Dendritic cell treated with granulocyte-macrophage colony-stimulating factor and Interleukin-4, amounts not matched to agents 40 ng/mL and 50 ng/mL, for 4 days (primary cell): ENCODE measurements at regions not wholly inside any gene's neighbourhood (a gene's known extent, or its start where the extent isn't known, plus 50 kb on each side); places are given as distances from the start of the nearest gene placed in this dataset.

ENCODE experiments used
- H3K27ac Mint-ChIP-seq: one replicate; pipeline ENCODE4 v1.8.0; 2022; ENCODE audit warnings: mild to moderate bottlenecking, mixed read lengths
- H3K27me3 Mint-ChIP-seq: one replicate; pipeline ENCODE4 v1.8.0; 2022; ENCODE audit warnings: mild to moderate bottlenecking, mixed read lengths
- H3K36me3 Mint-ChIP-seq: one replicate; pipeline ENCODE4 v1.8.0; 2022; ENCODE audit warnings: low read depth, mixed read lengths
- H3K4me1 Mint-ChIP-seq: one replicate; pipeline ENCODE4 v1.8.0; 2022; ENCODE audit warnings: low read depth, mixed read lengths
- H3K4me3 Mint-ChIP-seq: one replicate; pipeline ENCODE4 v1.8.0; 2022; ENCODE audit warnings: mild to moderate bottlenecking, moderate library complexity, mixed read lengths
- H3K9me3 Mint-ChIP-seq: one replicate; pipeline ENCODE4 v1.8.0; 2022; ENCODE audit warnings: mixed read lengths
- intact Hi-C: fragments of 100-400 bp; cut with micrococcal nuclease; formaldehyde crosslinking; loops from one replicate; pipeline ENCODE4 v1.15.0; 2022

DNA sequence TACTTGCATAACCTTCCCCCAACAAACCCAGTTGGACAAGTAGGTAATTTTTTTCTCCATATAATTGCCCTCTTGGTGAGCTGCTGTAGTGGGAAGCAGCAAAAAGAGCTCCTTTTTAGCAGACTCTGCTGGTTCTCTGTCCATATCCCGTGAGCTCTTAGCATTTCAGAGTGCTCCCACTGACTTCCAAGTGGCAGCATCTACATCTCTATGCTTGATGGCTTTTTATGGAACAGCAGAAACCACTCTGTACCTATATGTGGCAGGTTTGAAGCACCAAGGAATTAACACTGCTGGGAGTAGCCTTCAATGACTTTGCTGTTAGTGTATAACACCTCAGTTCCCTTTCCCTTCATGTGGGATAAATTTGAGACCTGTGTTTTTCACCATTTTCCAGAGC, 168.4 kb upstream of the NHS start:
- Mint-ChIP-seq H3K4me3 (no peak overlapping the region), H3K9me3 (peaks cover 11% of the 10 kb centered on the region), H3K27me3 (no peaks in the 10 kb centered on the region), H3K36me3 (no peaks in the 10 kb centered on the region), H3K27ac (no peak overlapping the region), H3K4me1 (peaks cover 8% of the 10 kb centered on the region)
- intact Hi-C loops: no loop called here

DNA sequence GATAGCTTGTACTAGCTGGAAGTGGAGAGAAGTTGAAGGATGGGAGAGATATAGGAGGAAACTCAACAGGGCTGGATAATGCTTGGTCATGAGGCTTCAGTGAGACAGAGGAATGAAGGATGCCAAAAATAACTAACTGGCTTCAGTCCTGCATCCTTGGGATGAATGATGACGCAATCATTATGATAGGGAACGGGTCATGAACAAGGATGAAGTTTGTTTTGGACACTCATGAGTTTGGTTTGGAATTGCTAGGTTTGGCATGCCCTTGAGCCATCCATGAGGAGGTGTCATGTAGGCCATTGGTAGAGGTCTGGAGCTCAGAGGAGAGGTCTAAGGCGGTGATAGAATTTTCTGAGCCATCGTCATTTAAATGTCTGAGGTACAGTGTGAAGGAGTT, 160.0 kb upstream of the NHS start:
- Mint-ChIP-seq H3K27ac (no peak overlapping the region), H3K27me3 (peaks cover 3% of the 10 kb centered on the region)

GRCh38 chrX:17226736-17227135, 148.3 kb upstream of the NHS start:
- H3K27ac Mint-ChIP-seq: no peak overlapping the region
- H3K27me3 Mint-ChIP-seq: peaks cover 2% of the 10 kb centered on the region
- H3K9me3 Mint-ChIP-seq: no peaks in the 10 kb centered on the region
- H3K36me3 Mint-ChIP-seq: no peaks in the 10 kb centered on the region
- H3K4me3 Mint-ChIP-seq: no peak overlapping the region
- intact Hi-C loops: no loop called here
- H3K4me1 Mint-ChIP-seq: no peaks in the 10 kb centered on the region

More for the DNA sequence above, 160.0 kb upstream of the NHS start:
- H3K4me3 Mint-ChIP-seq: no peak overlapping the region
- H3K4me1 Mint-ChIP-seq: no peaks in the 10 kb centered on the region
- intact Hi-C loops: no loop called here
- H3K9me3 Mint-ChIP-seq: peaks cover 29% of the 10 kb centered on the region
- H3K36me3 Mint-ChIP-seq: no peaks in the 10 kb centered on the region

DNA sequence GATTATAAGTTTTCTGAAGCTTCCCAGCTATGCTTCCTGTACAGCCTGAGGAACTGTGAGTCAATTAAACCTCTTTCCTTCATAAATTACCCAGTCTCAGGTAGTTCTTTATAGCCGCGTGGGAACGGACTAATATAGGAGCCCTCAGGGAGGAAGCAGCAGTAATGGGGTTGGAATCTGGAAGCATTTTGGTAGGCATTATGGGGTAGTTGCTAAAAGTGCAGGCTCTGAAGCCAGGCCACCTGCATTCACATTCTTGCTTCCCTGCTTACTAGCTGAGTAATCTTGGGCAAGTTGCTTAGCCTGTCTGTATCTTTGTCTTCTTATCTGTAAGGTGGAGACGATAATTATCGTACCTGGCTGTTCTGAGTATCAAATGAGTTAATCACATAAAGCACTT, 137.9 kb upstream of the NHS start:
- Mint-ChIP-seq H3K36me3 (no peaks in the 10 kb centered on the region), H3K4me1 (no peaks in the 10 kb centered on the region), H3K9me3 (no peaks in the 10 kb centered on the region), H3K27me3 (no peaks in the 10 kb centered on the region), H3K27ac (no peak overlapping the region), H3K4me3 (no peak overlapping the region)
- intact Hi-C loops: no loop called here

GRCh38 chrX:17242470-17242869, 132.5 kb upstream of the NHS start:
- intact Hi-C loops: loop anchor here (1.0 to 2.0 kb wide), 2 partner anchors 349 to 448 kb away; no protein-coding TSS in a partner anchor
- Mint-ChIP-seq H3K27me3 (peaks cover 2% of the 10 kb centered on the region), H3K36me3 (no peaks in the 10 kb centered on the region), H3K4me3 (no peak overlapping the region), H3K27ac (no peak overlapping the region), H3K9me3 (no peaks in the 10 kb centered on the region), H3K4me1 (no peaks in the 10 kb centered on the region)

- H3K9me3 Mint-ChIP-seq: no peaks in the 10 kb centered on the region
- intact Hi-C loops: no loop called here
- H3K27me3 Mint-ChIP-seq: peaks cover 2% of the 10 kb centered on the region
Observed at GRCh38 chrX:17247144-17247543, 127.9 kb upstream of the NHS start.

GRCh38 chrX:17262123-17262522, 112.9 kb upstream of the NHS start:
- peaks cover 27% of the 10 kb centered on the region for H3K9me3 Mint-ChIP-seq
- H3K27ac Mint-ChIP-seq: no peak overlapping the region
- no peaks in the 10 kb centered on the region for H3K36me3 Mint-ChIP-seq
- H3K4me1 Mint-ChIP-seq: no peaks in the 10 kb centered on the region
- intact Hi-C loops: no loop called here
- peaks cover 7% of the 10 kb centered on the region for H3K27me3 Mint-ChIP-seq
- no peak overlapping the region for H3K4me3 Mint-ChIP-seq

More at GRCh38 chrX:17247144-17247543, 127.9 kb upstream of the NHS start:
- Mint-ChIP-seq H3K4me1 (no peaks in the 10 kb centered on the region), H3K36me3 (no peaks in the 10 kb centered on the region), H3K27ac (no peak overlapping the region), H3K4me3 (no peak overlapping the region)

DNA sequence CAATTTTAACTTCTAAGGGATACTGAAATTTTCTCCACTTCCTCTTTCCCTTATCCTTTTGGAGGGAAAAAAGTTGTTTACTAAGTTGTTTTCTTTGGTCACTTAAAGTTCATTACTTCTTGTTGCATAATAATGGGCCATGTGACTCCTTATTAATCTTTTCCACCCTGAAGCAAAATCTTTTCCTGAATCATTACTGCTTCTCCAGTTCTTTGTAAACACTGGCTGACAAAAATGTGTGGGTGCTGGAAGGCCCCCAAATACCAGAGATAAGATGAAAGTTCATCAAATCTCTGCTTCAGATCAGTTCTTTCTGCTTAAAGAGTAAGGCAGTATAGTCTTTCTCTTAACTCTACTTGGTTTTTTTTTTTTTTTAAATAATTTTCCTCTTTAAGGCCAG, 108.9 kb upstream of the NHS start:
- peaks cover 27% of the 10 kb centered on the region for H3K9me3 Mint-ChIP-seq
- H3K4me3 Mint-ChIP-seq: no peak overlapping the region
- H3K36me3 Mint-ChIP-seq: no peaks in the 10 kb centered on the region
- no peak overlapping the region for H3K27ac Mint-ChIP-seq
- intact Hi-C loops: no loop called here
- H3K4me1 Mint-ChIP-seq: no peaks in the 10 kb centered on the region
- H3K27me3 Mint-ChIP-seq: no peaks in the 10 kb centered on the region

DNA sequence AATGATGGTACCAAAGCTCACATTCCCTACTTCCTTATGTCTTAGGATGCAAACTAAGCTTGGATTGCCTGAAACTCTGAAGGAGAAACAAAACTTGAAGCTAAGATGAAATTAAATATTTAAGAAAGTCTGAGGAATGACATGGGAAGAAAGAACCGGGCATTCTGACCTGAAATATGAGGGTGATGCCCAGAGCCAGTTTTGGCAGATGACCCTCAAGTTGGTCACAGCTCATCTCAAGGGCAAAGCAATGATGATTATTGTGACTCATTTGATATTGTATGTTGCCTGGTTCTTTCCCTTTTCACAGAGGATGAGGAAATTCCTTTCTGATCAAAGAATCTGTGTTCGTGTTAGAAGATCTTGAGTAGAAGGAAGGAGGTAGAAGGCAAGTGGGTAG, 96.0 kb upstream of the NHS start:
- H3K4me3 Mint-ChIP-seq: no peak overlapping the region
- no peaks in the 10 kb centered on the region for H3K36me3 Mint-ChIP-seq
- intact Hi-C loops: no loop called here
- peaks cover 8% of the 10 kb centered on the region for H3K9me3 Mint-ChIP-seq
- H3K4me1 Mint-ChIP-seq: no peaks in the 10 kb centered on the region
- no peak overlapping the region for H3K27ac Mint-ChIP-seq
- peaks cover 7% of the 10 kb centered on the region for H3K27me3 Mint-ChIP-seq

GRCh38 chrX:17285983-17286382, 89.0 kb upstream of the NHS start:
- intact Hi-C loops: no loop called here
- Mint-ChIP-seq H3K9me3 (no peaks in the 10 kb centered on the region), H3K36me3 (no peaks in the 10 kb centered on the region), H3K4me3 (no peak overlapping the region), H3K27me3 (peaks cover 3% of the 10 kb centered on the region), H3K27ac (no peak overlapping the region), H3K4me1 (no peaks in the 10 kb centered on the region)

DNA sequence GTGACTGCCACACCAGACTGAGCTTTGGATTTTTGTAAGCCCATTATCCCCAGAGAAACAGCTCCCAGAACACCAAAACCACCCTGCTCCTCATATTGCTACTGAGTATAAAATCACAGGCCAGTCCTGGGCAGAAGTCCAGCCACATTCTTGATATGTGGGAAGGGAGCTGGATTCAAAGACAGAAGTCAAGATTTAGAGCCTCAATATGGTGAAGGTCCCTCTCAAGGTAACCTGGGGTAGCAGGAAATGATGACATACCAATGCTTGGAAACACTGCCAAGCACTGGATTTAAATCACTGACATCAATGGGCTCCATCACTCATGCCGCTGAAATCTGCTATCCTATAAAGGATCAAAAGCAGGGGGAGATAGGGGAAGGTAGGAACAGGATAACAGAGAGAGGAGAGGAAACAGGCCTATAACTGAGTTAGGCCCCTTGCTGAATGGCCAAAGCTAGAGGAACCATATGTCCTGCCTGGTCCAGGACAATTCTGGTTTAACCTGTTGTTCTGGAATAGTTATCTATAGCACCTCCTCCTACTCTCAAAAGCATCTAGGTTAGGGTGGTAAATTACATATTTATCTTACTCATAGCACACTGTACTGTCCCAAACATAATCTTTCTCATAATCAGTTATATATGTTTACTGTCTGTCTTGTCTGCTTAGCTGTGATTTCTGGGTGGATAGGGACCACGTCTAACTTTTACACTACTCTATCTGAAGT, 83.7 kb upstream of the NHS start:
- Mint-ChIP-seq H3K9me3 (no peaks in the 10 kb centered on the region), H3K36me3 (no peaks in the 10 kb centered on the region), H3K4me1 (no peaks in the 10 kb centered on the region), H3K27me3 (peaks cover 1% of the 10 kb centered on the region), H3K4me3 (no peak overlapping the region), H3K27ac (no peak overlapping the region)
- intact Hi-C loops: no loop called here

DNA sequence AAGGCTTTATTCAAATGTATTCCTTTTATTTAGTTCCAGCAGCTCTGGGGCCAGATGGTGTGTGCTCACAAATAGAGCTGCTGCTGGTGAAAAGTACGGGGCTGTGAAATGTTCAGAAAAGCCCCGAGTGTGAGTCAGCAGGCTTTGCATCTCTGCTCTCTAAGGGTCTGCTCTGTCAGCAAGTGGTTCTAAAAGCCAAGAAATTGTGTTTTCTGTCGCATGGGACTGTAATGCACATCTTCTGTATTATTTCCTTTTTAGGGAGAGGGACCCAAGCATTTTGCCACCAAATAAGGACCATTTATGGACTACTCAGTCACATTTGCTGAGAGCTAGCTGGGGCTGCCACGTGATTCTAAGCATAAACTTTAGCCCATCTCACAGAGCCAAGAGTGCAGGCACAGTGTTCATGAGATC, 82.9 kb upstream of the NHS start:
- Mint-ChIP-seq H3K27me3 (peaks cover 1% of the 10 kb centered on the region), H3K36me3 (no peaks in the 10 kb centered on the region), H3K4me3 (no peak overlapping the region), H3K9me3 (no peaks in the 10 kb centered on the region), H3K4me1 (no peaks in the 10 kb centered on the region), H3K27ac (no peak overlapping the region)
- intact Hi-C loops: no loop called here

DNA sequence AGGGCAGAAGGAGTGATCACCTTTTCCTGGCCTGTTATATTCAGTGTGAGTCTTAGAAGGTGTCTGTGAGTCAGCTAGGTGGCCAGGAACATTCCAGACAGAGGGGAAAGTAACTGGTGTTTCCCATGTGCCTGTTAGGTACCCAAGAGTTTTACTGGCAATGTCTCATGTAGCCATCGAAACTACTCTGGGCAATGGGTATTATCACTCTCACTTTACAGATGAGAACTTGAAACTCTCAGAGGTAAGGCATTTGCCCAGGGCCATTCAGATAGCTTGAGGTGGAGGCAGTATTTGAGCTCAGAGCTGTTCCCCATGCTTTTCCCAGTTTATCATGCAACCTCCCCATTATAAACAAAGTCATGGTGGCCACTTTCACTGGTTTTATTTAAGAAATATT, 80.4 kb upstream of the NHS start:
- Mint-ChIP-seq H3K27me3 (peaks cover 1% of the 10 kb centered on the region), H3K9me3 (no peaks in the 10 kb centered on the region), H3K27ac (no peak overlapping the region), H3K4me1 (no peaks in the 10 kb centered on the region), H3K36me3 (no peaks in the 10 kb centered on the region), H3K4me3 (no peak overlapping the region)
- intact Hi-C loops: no loop called here

GRCh38 chrX:17295791-17296190, 79.2 kb upstream of the NHS start:
- no peaks in the 10 kb centered on the region for H3K9me3 Mint-ChIP-seq
- no peaks in the 10 kb centered on the region for H3K36me3 Mint-ChIP-seq
- no peak overlapping the region for H3K4me3 Mint-ChIP-seq
- intact Hi-C loops: no loop called here
- peaks cover 1% of the 10 kb centered on the region for H3K27me3 Mint-ChIP-seq
- no peak overlapping the region for H3K27ac Mint-ChIP-seq
- H3K4me1 Mint-ChIP-seq: no peaks in the 10 kb centered on the region

- H3K9me3 Mint-ChIP-seq: no peaks in the 10 kb centered on the region
- no peaks in the 10 kb centered on the region for H3K4me1 Mint-ChIP-seq
- intact Hi-C loops: no loop called here
- H3K4me3 Mint-ChIP-seq: no peak overlapping the region
- H3K36me3 Mint-ChIP-seq: no peaks in the 10 kb centered on the region
- no peaks in the 10 kb centered on the region for H3K27me3 Mint-ChIP-seq
- H3K27ac Mint-ChIP-seq: no peak overlapping the region
Observed at GRCh38 chrX:17298564-17298963, 76.4 kb upstream of the NHS start.
